GM18909 (cell line): ENCODE measurements at regions not wholly inside any gene's neighbourhood (a gene's known extent, or its start where the extent isn't known, plus 50 kb on each side); places are given as distances from the start of the nearest gene placed in this dataset.
"Not testable (repeated sequence)": the region's sequence is repeated elsewhere in the genome, so short reads cannot be mapped to it uniquely, and the experiment has no call there.

Experiments used
- ATAC-seq: cut with Tn5 transposase; IDR thresholded peaks from one replicate; pipeline ENCODE4 v1.9.1; 2021; ENCODE audit warnings: mild to moderate bottlenecking; ENCODE audit not compliant: unreplicated experiment, poor library complexity

GRCh38 chr1:188557053-188557452 lies 1728.3 kb downstream of the PLA2G4A start:
- no peak for ATAC-seq

DNA sequence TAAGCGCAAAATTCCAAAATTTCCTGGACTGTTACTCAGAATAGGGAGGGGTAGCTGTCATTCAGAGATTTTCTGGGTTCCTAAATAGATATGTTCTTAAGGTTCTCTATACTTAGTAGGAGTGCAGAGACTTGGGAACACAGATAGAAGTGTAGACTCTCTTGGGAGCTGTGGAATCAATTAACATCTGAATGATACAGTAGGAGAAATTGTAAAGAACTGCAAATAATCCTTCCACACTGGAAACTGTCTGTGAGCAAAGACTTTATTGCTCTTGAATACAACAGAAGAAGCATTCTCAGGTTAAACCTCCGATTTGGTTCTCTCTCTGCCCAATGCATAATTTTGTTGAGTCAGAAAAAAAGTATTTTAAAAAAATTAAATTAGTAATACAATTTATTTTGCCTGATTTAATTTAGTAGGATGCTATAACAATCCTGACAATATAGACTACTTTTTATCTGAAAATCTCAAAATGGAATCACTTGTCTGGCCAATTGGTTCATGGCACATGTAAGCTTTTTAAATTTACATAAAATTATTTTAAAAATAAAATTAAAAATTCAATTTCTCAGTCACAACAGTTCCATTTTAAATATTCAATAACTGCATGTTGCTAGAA lies 1754.3 kb downstream of the PLA2G4A start:
- ATAC-seq = no peak

GRCh38 chr1:188584119-188584518 lies 1755.4 kb downstream of the PLA2G4A start:
- ATAC-seq = no peak

- ATAC-seq = no peak
Measured at GRCh38 chr1:188590641-188591040, 1761.9 kb downstream of the PLA2G4A start.

- no peak for ATAC-seq
Measured at GRCh38 chr1:188594542-188595235, 1765.9 kb downstream of the PLA2G4A start.

DNA sequence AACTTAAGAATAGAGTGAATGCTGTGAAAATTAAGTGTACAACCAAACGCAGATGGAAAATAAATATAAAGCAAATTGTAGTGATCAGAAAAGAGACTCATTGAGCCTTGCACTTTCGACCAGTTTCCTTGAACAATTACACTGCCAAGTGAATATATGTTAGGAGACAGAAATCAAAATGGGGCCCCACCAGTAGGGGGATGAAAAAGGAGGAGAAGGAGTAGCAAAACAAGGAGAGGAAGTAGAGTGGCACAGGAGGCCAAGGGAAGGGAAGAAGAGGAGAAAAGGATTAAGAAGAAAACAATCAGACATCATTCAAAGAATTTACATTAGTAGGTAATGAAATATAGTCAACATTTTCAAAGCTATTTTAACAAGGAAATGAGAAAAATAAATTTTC lies 1770.6 kb downstream of the PLA2G4A start:
- no peak for ATAC-seq

DNA sequence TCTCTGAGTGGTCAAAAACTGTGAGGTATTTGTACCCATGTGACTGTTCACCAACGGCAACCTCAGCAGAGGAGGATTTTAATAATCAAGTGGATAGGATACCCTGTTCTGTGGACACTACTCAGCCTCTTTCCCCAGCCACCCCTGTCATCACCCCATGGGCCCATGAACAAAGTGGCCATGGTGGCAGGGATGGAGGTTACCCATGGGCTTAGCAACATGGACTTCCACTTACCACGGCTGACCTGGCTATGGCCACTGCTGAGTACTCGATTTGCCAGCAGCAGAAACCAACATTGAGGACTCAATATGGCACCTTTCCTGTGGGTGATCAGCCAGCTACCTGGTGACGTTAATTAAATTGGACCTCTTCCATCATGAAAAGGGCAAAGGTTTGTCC lies 1782.7 kb downstream of the PLA2G4A start:
- ATAC-seq = no peak

DNA sequence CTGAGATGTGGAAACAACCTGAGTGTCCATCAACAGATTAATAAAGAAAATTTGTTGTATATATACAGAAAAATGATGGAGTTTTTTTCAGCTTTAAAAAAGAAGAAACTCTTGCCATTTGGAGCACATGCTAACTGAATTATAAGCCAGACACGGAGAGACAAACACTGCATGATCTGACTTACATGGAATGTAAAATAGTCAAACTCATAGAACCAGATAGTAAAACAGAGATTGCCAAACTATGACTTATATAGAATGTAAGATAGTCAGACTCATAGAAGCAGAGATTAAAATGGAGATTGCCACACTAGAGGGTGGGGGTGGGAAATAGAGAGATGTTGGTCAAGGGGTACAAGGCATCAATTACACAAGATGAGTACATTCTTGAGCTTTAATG lies 1786.6 kb downstream of the PLA2G4A start:
- no peak for ATAC-seq

DNA sequence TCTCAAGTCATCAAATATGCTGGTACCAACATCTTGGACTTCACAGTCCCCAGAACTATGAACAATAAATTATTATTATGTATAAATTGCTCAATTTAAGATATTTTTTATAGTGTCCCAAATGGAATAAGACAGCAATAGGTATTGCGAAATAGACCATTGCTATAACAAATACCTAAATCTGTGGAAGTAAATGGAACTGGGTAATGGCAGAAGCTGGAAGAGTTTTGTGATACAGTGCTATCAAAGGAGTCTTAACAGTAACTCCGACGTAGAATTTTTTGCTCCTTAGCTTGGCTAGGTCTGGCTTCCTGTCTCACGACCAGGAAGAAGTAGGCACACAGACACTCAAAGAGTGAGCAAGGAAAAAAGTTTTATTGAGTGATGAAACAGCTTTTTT lies 1791.5 kb downstream of the PLA2G4A start:
- no peak for ATAC-seq

DNA sequence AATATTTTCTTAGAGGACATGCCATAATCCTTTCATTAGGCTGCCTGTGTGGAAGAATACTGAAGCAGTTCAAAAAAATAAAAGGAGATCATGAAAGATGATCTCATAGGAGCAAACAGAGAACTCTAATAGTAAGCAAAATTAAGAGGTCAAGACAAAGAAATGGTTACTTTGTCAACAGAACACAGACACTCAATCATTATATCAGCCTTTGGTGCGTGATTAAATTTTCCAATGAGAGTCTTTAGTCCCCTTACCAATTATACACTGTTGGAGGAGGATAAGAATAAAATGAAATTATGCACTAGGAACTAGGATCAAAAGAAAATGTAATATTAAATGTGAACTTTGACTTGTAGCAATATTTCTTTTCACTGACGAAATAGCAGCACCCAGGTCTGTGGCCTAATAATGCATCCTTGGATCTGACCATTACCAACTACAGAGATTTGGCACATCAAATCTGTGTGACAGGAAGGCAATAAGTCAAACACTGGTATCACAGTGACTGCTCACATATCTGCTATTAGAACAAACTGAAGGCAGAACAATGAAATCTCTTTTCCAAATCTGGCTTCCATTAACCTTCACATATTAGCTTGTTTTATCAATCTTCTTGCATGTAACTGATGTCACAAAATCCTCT lies 1812.9 kb downstream of the PLA2G4A start:
- no peak for ATAC-seq

DNA sequence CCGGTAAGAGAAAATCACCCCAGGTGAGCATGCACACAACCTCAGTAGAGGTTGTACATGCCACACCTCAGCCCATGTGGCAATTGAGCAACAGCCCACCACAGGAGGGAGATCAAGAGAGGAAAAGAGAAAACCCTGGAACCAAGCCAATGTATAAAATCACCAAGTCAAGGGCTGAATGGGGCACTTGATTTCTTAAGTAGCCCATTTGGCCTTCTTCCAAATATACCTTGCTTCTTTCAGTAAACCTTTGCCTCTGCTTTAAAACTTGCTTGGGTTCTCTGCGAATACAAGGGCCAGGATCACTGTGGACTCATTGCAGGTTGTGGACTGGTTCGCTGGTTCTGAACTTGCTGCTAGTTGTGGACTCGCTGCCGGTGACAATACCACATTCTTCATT lies 1814.0 kb downstream of the PLA2G4A start:
- ATAC-seq = no peak

GRCh38 chr1:188652678-188653077 lies 1823.9 kb downstream of the PLA2G4A start:
- no peak for ATAC-seq

- not testable (repeated sequence) for ATAC-seq
Measured at GRCh38 chr1:188655966-188656365, 1821.7 kb downstream of the BRINP3 start.

DNA sequence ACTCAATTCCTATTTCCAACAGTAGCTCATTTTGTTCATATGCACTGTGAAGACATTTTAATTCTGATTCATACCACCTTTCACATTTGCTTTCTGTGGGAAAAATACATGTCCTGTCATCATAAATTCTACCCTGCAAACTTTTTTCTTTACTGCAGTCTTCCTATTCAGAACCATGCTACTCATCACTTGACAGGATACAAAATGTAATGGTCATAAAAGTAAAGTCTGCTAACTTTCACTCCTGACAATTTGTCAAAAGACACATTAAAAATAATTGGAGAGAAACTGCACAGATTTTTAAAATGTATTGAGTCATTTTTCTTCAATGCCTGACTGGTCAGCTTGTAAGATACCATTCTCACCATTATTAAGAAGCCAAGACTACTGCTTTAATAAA lies 1817.1 kb downstream of the BRINP3 start:
- ATAC-seq = no peak

GRCh38 chr1:188665477-188665876 lies 1812.2 kb downstream of the BRINP3 start:
- no peak for ATAC-seq

GRCh38 chr1:188668083-188668482 lies 1809.6 kb downstream of the BRINP3 start:
- ATAC-seq = no peak

- no peak for ATAC-seq
Measured at GRCh38 chr1:188669728-188670382, 1807.8 kb downstream of the BRINP3 start.

- no peak for ATAC-seq
Measured at GRCh38 chr1:188670837-188671236, 1806.8 kb downstream of the BRINP3 start.

DNA sequence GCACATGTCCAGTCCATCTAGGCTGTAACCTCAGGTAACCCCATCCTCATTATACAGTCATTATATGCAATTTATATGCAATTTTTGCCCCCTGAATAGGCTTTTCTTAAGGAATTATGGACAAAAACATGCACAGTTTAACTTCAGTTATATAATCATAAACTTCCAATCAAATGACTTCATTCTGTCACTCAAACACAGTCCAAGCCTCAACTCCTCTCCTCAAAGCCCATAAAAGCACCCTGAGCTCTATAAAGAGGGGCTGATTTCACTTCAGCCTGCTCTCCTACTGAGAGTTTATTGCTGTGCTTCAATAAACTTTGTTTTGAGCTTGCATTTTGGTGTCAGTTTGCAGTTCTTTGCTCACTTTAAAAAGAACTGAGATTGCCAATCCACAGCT lies 1805.5 kb downstream of the BRINP3 start:
- ATAC-seq = no peak

GRCh38 chr1:188689542-188689941 lies 1788.1 kb downstream of the BRINP3 start:
- no peak for ATAC-seq

- no peak for ATAC-seq
Measured at GRCh38 chr1:188700116-188700515, 1777.5 kb downstream of the BRINP3 start.
